ENCODE measurements at regions not wholly inside any gene's neighbourhood (a gene's known extent, or its start where the extent isn't known, plus 50 kb on each side); places are given as distances from the start of the nearest gene placed in this dataset.

DNA sequence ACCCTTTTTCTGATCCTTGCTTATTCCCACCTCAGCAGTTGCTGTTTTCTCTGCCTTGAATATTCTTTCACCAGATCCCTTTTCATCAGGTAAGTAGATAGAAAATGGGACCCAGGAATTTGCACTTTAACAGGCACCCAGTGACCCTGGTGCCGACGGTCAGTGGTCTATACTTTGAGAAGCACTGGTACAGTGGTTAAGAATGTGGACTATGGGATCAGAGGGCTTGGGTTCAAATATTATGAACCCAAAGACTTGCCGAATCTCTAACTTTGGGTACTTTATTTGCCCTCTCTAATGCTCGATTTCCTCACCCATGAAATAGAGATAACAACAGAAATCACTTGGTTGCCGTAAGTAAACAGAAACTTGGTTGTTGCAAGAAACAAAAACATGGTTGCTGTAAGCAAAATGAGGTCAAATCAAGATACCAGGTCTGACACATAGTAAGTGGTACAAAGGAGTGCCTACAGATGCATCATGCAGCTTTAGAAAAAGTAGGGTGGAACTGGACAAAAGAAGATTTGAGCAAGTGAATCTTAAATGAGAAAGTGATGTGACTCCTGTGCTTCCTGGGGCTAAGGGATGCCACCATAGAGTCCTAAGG lies 69.5 kb upstream of the GLS start:
- TF ChIP-seq, protein P1, sequence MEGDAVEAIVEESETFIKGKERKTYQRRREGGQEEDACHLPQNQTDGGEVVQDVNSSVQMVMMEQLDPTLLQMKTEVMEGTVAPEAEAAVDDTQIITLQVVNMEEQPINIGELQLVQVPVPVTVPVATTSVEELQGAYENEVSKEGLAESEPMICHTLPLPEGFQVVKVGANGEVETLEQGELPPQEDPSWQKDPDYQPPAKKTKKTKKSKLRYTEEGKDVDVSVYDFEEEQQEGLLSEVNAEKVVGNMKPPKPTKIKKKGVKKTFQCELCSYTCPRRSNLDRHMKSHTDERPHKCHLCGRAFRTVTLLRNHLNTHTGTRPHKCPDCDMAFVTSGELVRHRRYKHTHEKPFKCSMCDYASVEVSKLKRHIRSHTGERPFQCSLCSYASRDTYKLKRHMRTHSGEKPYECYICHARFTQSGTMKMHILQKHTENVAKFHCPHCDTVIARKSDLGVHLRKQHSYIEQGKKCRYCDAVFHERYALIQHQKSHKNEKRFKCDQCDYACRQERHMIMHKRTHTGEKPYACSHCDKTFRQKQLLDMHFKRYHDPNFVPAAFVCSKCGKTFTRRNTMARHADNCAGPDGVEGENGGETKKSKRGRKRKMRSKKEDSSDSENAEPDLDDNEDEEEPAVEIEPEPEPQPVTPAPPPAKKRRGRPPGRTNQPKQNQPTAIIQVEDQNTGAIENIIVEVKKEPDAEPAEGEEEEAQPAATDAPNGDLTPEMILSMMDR (conservative IDR thresholded peaks at IDR 0.05; ENCODE audit: low read depth, low read length): no peak
- no peak for TF ChIP-seq EZH2 (IDR thresholded peaks at IDR 0.05; ENCODE audit: borderline replicate concordance, low read depth, low read length, poor library complexity, severe bottlenecking)
